ENCODE measurements at regions not wholly inside any gene's neighbourhood (a gene's known extent, or its start where the extent isn't known, plus 50 kb on each side); places are given as distances from the start of the nearest gene placed in this dataset.

DNA sequence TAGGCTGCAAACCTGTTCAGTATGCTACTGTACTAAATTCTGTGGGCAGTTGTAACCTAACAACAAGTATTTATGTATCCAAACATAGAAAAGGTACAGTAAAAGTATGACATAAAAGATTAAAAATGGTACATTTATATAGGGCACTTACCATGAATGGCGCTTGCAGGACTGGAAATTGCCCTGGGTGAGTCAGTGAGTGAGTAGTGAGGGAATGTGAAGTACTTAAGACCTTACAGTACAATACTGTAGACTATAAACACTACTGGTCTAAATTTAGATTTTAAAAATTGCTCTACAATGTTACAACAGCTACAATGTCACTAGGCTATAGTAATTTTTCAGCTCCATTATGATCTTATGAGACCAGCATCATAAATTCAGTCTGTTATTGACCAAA lies 146.0 kb upstream of the GNAI1 start:
- Histone ChIP-seq H3K27ac (no peak overlapping the region), H3K4me3 (no peak overlapping the region), H3K4me1 (no peaks in the 10 kb centered on the region), H3K36me3 (no peaks in the 10 kb centered on the region), H3K27me3 (no peaks in the 10 kb centered on the region), H3K9me3 (no peaks in the 10 kb centered on the region)
- intact Hi-C loops (cut with DNase I) = no loop called here
- peak in 2 of 8 donors; percentile 44 to 73 for ATAC-seq
- no peak for DNase-seq
- TF ChIP-seq, protein P1, sequence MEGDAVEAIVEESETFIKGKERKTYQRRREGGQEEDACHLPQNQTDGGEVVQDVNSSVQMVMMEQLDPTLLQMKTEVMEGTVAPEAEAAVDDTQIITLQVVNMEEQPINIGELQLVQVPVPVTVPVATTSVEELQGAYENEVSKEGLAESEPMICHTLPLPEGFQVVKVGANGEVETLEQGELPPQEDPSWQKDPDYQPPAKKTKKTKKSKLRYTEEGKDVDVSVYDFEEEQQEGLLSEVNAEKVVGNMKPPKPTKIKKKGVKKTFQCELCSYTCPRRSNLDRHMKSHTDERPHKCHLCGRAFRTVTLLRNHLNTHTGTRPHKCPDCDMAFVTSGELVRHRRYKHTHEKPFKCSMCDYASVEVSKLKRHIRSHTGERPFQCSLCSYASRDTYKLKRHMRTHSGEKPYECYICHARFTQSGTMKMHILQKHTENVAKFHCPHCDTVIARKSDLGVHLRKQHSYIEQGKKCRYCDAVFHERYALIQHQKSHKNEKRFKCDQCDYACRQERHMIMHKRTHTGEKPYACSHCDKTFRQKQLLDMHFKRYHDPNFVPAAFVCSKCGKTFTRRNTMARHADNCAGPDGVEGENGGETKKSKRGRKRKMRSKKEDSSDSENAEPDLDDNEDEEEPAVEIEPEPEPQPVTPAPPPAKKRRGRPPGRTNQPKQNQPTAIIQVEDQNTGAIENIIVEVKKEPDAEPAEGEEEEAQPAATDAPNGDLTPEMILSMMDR (IDR thresholded peaks at IDR 0.05) = no peak
- WGBS, 2 donors = 51 to 59% methylated on average over 1 of the region's 1 CpG

DNA sequence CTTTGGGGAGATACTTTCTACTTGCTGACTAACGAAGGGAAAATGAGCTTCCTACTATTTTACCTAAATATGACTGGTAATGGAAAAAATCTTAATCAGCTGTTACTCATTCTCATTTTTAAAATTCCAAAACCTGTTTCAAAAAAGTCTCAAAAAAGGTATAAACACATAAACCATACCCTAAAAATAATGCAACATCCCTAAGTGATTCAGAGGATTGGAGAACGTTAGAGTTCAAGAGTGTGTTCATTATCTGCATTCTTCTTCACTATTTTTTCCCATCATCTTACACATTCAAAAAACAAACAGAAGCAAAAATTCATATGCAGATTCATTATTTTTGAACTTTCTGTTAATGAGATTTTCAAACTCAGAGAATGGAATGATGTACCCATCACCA lies 150.4 kb upstream of the GNAI1 start:
- Histone ChIP-seq H3K4me3 (no peak overlapping the region), H3K36me3 (no peaks in the 10 kb centered on the region), H3K27ac (no peak overlapping the region), H3K9me3 (no peaks in the 10 kb centered on the region), H3K4me1 (no peaks in the 10 kb centered on the region), H3K27me3 (no peaks in the 10 kb centered on the region)
- TF ChIP-seq, protein P1 (IDR thresholded peaks at IDR 0.05) = no peak
- DNase-seq (no peak), ATAC-seq (no peak)
- WGBS, 2 donors = 71 to 73% methylated on average over 2 of the region's 2 CpGs
- intact Hi-C loops (cut with DNase I) = no loop called here

DNA sequence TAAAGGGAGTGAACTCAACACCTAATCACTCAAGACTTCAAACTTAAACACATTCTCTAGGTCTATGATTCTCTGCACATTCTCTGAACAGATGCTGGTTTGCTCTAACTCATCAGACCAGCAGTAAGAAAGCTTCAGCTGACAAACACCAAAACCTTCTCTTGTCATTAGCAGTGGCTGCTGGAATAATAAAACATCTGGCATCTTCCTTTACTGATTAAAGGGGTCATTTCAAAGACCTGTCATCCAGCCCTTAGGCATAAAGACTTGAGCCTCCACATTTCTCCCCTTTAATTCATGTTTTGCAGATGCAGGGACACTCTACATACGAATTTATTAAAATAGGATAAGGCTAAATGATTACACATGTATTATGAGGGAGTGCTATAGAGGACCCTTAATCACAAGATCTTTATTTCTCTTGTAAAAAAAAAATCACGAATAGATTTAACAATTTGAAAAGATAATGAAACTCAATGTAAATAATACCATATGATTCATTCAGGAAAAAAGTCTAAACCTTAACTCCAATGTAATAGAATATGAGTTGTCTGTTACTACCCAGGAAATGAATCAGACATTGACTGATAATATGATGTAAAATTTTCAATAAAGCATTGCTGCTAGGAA lies 152.4 kb upstream of the GNAI1 start:
- Histone ChIP-seq H3K36me3 (no peaks in the 10 kb centered on the region), H3K4me3 (no peak overlapping the region), H3K9me3 (no peaks in the 10 kb centered on the region), H3K27me3 (no peaks in the 10 kb centered on the region), H3K27ac (no peak overlapping the region), H3K4me1 (no peaks in the 10 kb centered on the region)
- DNase-seq (no peak), ATAC-seq (no peak)
- 41 to 50% methylated on average over 2 of the region's 2 CpGs for whole genome bisulfite sequencing, 2 donors
- TF ChIP-seq, protein P1 (IDR thresholded peaks at IDR 0.05) = no peak
- intact Hi-C loops (cut with DNase I) = no loop called here

GRCh38 chr7:79980376-79980775 lies 154.3 kb upstream of the GNAI1 start:
- no peaks in the 10 kb centered on the region for H3K9me3 ChIP-seq
- no peaks in the 10 kb centered on the region for H3K27me3 ChIP-seq
- WGBS, 2 donors = 8 to 12% methylated on average over 1 of the region's 1 CpG
- intact Hi-C loops (cut with DNase I) = no loop called here
- H3K4me1 ChIP-seq = no peaks in the 10 kb centered on the region
- ATAC-seq (no peak), DNase-seq (no peak)
- H3K36me3 ChIP-seq = no peaks in the 10 kb centered on the region
- H3K4me3 ChIP-seq = no peak overlapping the region
- no peak overlapping the region for H3K27ac ChIP-seq
- TF ChIP-seq, protein P1 (IDR thresholded peaks at IDR 0.05) = no peak
